ENCODE measurements at regions not wholly inside any gene's neighbourhood (a gene's known extent, or its start where the extent isn't known, plus 50 kb on each side); places are given as distances from the start of the nearest gene placed in this dataset.

- TF ChIP-seq CTCF (conservative IDR thresholded peaks at IDR 0.05) (no peak), EZH2 (IDR thresholded peaks at IDR 0.05; ENCODE audit: low read depth) (no peak)
Measured at GRCh38 chr13:50392977-50393376, 377.7 kb downstream of the KCNRG start.

All from PC-9 (cell line).